Stomach smooth muscle (tissue), 2 donors: ENCODE measurements at regions not wholly inside any gene's neighbourhood (a gene's known extent, or its start where the extent isn't known, plus 50 kb on each side); places are given as distances from the start of the nearest gene placed in this dataset.

ENCODE experiments used
- H3K27ac ChIP-seq: one replicate; pipeline ENCODE4 v1.7.0; 2013; ENCODE audit warnings: mild to moderate bottlenecking, low read length, inconsistent platforms
- H3K27me3 ChIP-seq, 2 donors: one replicate each; pipeline ENCODE4 v1.7.0; 2013; ENCODE audit warnings: low read length in 2 of 2; ENCODE audit not compliant: insufficient read depth in 2 of 2, control insufficient read depth in 1 of 2
- H3K36me3 ChIP-seq, 2 donors: one replicate each; pipeline ENCODE4 v1.7.0; 2013; ENCODE audit warnings: low read length in 2 of 2; ENCODE audit not compliant: control insufficient read depth in 2 of 2, insufficient read depth in 2 of 2
- H3K4me1 ChIP-seq: one replicate; pipeline ENCODE4 v1.7.0; 2013; ENCODE audit warnings: low read length; ENCODE audit not compliant: control insufficient read depth, insufficient read depth
- H3K4me3 ChIP-seq, 2 donors: one replicate each; pipeline ENCODE4 v1.7.0; 2013; ENCODE audit warnings: low read length in 2 of 2
- H3K9ac ChIP-seq, 2 donors: one replicate each; pipeline ENCODE4 v1.7.0; 2013; ENCODE audit warnings: low read length in 2 of 2, mild to moderate bottlenecking in 1 of 2
- H3K9me3 ChIP-seq, 2 donors: one replicate each; pipeline ENCODE4 v1.7.0; 2013; ENCODE audit warnings: low read length in 2 of 2; ENCODE audit not compliant: control insufficient read depth in 2 of 2
- donor health status: healthy.
- donor health status: Pancreatic carcinoma.

- H3K27me3 ChIP-seq: no peaks in the 10 kb centered on the region
- H3K36me3 ChIP-seq: no peaks in the 10 kb centered on the region
- no peak overlapping the region for H3K9ac ChIP-seq
- no peak overlapping the region for H3K4me3 ChIP-seq
- H3K27ac ChIP-seq: no peak overlapping the region
- H3K4me1 ChIP-seq: no peaks in the 10 kb centered on the region
- H3K9me3 ChIP-seq: no peaks in the 10 kb centered on the region
Measured at GRCh38 chr5:158147227-158147626, 288.3 kb upstream of the CLINT1 start.

DNA sequence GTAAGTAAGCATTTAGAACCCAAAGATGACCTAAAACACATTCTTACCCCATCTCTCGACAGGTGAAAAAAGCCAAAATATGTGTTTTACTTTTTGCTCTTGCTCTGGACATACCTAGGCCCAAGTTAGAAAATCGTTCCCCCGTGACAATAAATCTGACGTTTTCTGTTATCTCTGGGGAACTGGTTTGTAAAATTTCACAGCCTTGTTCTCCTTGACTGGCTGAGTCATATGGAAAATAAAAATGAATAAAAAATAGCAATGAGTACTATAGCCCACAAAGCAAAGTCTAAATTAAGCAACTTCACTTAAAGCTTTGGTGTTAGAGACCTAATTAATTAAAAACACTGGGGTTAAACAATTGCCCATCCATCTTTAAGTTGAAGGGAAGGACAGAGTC lies 286.9 kb upstream of the CLINT1 start:
- Histone ChIP-seq H3K9ac (no peak overlapping the region), H3K36me3 (no peaks in the 10 kb centered on the region), H3K27me3 (no peaks in the 10 kb centered on the region), H3K4me3 (no peak overlapping the region), H3K4me1 (no peaks in the 10 kb centered on the region), H3K9me3 (no peaks in the 10 kb centered on the region), H3K27ac (no peak overlapping the region)

DNA sequence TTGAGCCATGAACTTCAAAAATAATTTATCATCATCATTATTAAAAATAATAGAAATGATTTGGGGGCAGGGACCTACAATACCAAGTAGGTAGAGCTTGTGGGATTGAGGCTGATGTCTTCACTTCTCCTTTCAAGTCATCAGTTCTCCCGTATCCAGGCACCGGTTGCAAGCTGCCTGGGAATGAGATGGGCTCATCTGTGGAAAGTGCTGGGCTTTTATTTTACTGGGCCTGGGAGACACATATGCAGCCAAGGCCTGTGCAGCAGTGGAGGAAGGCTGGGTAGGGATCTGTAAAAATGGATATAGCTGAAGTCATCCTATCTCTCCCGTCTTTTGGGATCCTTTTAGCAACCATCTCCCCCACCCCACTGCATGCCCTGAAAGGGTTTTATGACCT lies 284.1 kb upstream of the CLINT1 start:
- H3K36me3 ChIP-seq: no peaks in the 10 kb centered on the region
- H3K4me3 ChIP-seq: no peak overlapping the region
- H3K27ac ChIP-seq: no peak overlapping the region
- no peaks in the 10 kb centered on the region for H3K4me1 ChIP-seq
- no peaks in the 10 kb centered on the region for H3K9me3 ChIP-seq
- H3K27me3 ChIP-seq: no peaks in the 10 kb centered on the region
- no peak overlapping the region for H3K9ac ChIP-seq

DNA sequence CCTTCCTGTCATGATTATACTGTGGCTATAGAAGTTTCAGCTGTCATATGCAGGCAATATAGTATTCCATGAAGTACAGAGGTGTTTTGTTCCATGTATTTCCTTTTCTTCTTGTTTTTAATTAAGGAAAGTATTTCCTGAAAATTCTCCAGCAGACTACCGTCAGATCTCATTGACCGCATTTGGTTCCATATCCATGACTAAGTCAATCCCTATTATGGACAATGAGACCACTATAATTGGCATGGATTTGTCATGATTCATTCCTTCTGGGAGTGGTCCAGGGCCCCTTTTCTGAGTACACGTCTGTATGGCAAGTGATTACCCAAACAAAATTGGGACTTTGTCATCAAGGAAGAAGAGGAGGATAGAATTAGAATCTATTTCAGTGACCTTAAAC lies 283.2 kb upstream of the CLINT1 start:
- no peaks in the 10 kb centered on the region for H3K27me3 ChIP-seq
- H3K27ac ChIP-seq: no peak overlapping the region
- no peak overlapping the region for H3K9ac ChIP-seq
- H3K9me3 ChIP-seq: no peaks in the 10 kb centered on the region
- H3K36me3 ChIP-seq: no peaks in the 10 kb centered on the region
- H3K4me3 ChIP-seq: no peak overlapping the region
- H3K4me1 ChIP-seq: no peaks in the 10 kb centered on the region

- Histone ChIP-seq H3K9ac (no peak overlapping the region), H3K27ac (no peak overlapping the region), H3K27me3 (no peaks in the 10 kb centered on the region), H3K4me3 (no peak overlapping the region), H3K4me1 (no peaks in the 10 kb centered on the region), H3K36me3 (no peaks in the 10 kb centered on the region), H3K9me3 (no peaks in the 10 kb centered on the region)
Measured at GRCh38 chr5:158140120-158140731, 281.3 kb upstream of the CLINT1 start.

- Histone ChIP-seq H3K9ac (no peak overlapping the region), H3K4me1 (no peaks in the 10 kb centered on the region), H3K9me3 (no peaks in the 10 kb centered on the region), H3K4me3 (no peak overlapping the region), H3K27ac (no peak overlapping the region), H3K27me3 (no peaks in the 10 kb centered on the region), H3K36me3 (no peaks in the 10 kb centered on the region)
Measured at GRCh38 chr5:158139161-158139560, 280.2 kb upstream of the CLINT1 start.

DNA sequence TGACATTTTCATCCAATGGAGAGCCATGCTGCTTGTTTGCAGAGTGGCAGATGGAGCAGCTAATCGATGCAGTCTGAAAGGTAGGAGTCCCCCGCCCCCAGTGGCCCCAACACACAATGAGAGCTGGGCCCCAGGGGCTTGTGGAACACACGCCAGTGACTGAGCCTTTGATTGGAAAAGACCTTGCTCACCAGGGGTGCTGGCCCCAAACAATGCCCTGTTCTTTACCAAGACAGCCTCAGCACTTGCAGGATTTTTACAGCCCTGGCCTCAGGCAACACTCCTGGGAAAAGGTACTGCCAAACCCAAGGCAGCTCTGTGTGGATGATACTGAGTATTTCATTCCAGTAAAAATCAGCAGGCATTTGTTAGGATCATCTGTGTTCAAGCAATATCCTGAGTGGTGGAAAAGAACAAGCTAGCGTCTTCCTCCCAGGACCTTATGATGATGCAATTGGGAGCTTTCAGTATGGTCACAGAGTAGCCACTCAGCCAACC lies 276.8 kb upstream of the CLINT1 start:
- Histone ChIP-seq H3K27me3 (no peaks in the 10 kb centered on the region), H3K27ac (no peak overlapping the region), H3K4me3 (no peak overlapping the region), H3K4me1 (no peaks in the 10 kb centered on the region), H3K9me3 (no peaks in the 10 kb centered on the region), H3K9ac (no peak overlapping the region), H3K36me3 (no peaks in the 10 kb centered on the region)

GRCh38 chr5:158133369-158133768 lies 274.4 kb upstream of the CLINT1 start:
- no peak overlapping the region for H3K4me3 ChIP-seq
- H3K27ac ChIP-seq: no peak overlapping the region
- H3K36me3 ChIP-seq: no peaks in the 10 kb centered on the region
- H3K9me3 ChIP-seq: no peaks in the 10 kb centered on the region
- H3K9ac ChIP-seq: no peak overlapping the region
- no peaks in the 10 kb centered on the region for H3K4me1 ChIP-seq
- H3K27me3 ChIP-seq: no peaks in the 10 kb centered on the region

- no peaks in the 10 kb centered on the region for H3K9me3 ChIP-seq
- no peaks in the 10 kb centered on the region for H3K36me3 ChIP-seq
- H3K27me3 ChIP-seq: no peaks in the 10 kb centered on the region
- H3K27ac ChIP-seq: no peak overlapping the region
- no peak overlapping the region for H3K4me3 ChIP-seq
- H3K9ac ChIP-seq: no peak overlapping the region
- no peaks in the 10 kb centered on the region for H3K4me1 ChIP-seq
Measured at GRCh38 chr5:158127536-158127935, 268.6 kb upstream of the CLINT1 start.

DNA sequence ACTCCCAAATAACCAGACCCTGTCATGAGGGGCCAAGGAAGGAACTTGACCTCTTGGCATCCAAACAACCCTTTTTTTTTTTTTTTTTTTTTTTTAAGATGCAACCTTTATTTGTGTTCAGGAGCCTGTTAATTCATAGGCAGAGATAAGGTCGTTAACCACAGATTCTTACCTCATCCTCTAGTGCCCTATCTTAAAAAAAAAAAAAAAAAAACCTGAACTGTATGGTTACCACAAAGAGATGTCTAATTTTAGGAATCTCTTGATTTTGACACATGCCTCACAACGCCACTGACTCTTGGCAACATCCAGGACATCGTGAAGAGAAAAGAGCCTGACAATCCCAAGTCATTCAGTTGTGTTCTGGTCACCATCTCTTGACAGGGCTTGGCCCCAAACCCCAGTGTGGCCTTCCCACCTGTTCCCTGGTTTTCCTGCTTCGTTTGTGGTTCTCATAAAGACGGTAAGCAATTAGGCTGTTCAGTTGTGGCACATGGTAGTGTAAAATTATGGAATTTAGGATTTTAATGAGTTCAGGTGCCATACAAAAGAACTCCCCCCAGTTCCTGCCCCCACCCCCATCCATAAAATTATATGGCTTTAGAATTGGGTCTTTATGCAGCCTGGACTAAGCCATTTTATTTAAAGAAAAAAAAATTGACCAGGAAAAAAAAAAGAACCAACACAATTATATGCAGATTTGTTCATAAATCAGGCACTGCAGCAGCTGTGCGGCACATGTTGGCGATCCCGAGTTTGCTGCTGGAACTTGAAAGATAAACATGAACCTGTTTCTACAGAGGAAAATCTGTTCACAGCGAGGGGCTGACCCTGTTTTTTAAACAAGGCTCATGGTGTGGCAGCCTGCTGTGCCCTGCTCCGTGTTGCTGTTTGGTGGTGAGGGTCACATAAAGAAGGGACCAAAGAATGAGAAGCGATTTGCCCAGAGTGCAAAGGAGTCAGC lies 267.8 kb upstream of the CLINT1 start:
- H3K36me3 ChIP-seq: no peaks in the 10 kb centered on the region
- no peaks in the 10 kb centered on the region for H3K4me1 ChIP-seq
- H3K9ac ChIP-seq: no peak overlapping the region
- no peaks in the 10 kb centered on the region for H3K27me3 ChIP-seq
- no peak overlapping the region for H3K4me3 ChIP-seq
- no peaks in the 10 kb centered on the region for H3K9me3 ChIP-seq
- H3K27ac ChIP-seq: no peak overlapping the region
